ENCODE measurements at regions not wholly inside any gene's neighbourhood (a gene's known extent, or its start where the extent isn't known, plus 50 kb on each side); places are given as distances from the start of the nearest gene placed in this dataset.

- no peak overlapping the region for H3K27ac ChIP-seq
- no peak for ATAC-seq
- TF ChIP-seq CTCF (IDR thresholded peaks at IDR 0.05) (no peak), POLR2A (IDR thresholded peaks at IDR 0.05) (no peak), POLR2AphosphoS5 (IDR thresholded peaks at IDR 0.05) (no peak), EP300 (IDR thresholded peaks at IDR 0.05) (no peak)
- peaks cover 0 to 10% (median 0%) of the 10 kb centered on the region in 3 donors for H3K9me3 ChIP-seq
- peaks cover 0 to 11% (median 6%) of the 10 kb centered on the region in 3 donors for H3K4me1 ChIP-seq
- no peaks in the 10 kb centered on the region for H3K36me3 ChIP-seq
- no peak overlapping the region for H3K4me3 ChIP-seq
- 67 to 73% methylated on average over 2 to 3 of the region's 3 CpGs for WGBS, 2 donors (ENCODE audit: low coverage in 1 of 2)
- no peaks in the 10 kb centered on the region for H3K27me3 ChIP-seq
Observed at GRCh38 chr5:54720341-54720740, 202.8 kb downstream of the SNX18 start.

GRCh38 chr5:54719384-54720283, 202.1 kb downstream of the SNX18 start:
- H3K4me1 ChIP-seq, result peaks cover 0 to 11% (median 6%) of the 10 kb centered on the region in 3 donors

GRCh38 chr5:54718656-54719055, 201.1 kb downstream of the SNX18 start:
- no peaks in the 10 kb centered on the region for H3K36me3 ChIP-seq
- peaks cover 0 to 10% (median 0%) of the 10 kb centered on the region in 3 donors for H3K9me3 ChIP-seq
- no peak for TF ChIP-seq POLR2A (IDR thresholded peaks at IDR 0.05)
- no peak for TF ChIP-seq POLR2AphosphoS5 (IDR thresholded peaks at IDR 0.05)
- peaks cover 0 to 11% (median 6%) of the 10 kb centered on the region in 3 donors for H3K4me1 ChIP-seq
- no peak overlapping the region for H3K27ac ChIP-seq
- H3K4me3 ChIP-seq, result no peak overlapping the region
- no peaks in the 10 kb centered on the region for H3K27me3 ChIP-seq
- peak; percentile 68 for ATAC-seq
- 5 to 14% methylated on average over 2 of the region's 3 CpGs for WGBS, 2 donors (ENCODE audit: low coverage in 1 of 2)

More at GRCh38 chr5:54719384-54720283, 202.1 kb downstream of the SNX18 start:
- peak; percentile 31 for ATAC-seq
- Histone ChIP-seq H3K36me3 (no peaks in the 10 kb centered on the region), H3K27ac (peak overlapping the region in 3 of 4 donors; percentile 26 to 54 (median 35)), H3K27me3 (no peaks in the 10 kb centered on the region), H3K9me3 (peaks cover 0 to 10% (median 0%) of the 10 kb centered on the region in 3 donors), H3K4me3 (no peak overlapping the region)
- WGBS, 2 donors (ENCODE audit: low coverage in 1 of 2), result 0 to 55% methylated on average over 1 to 3 of the region's 7 CpGs
- no peak for TF ChIP-seq POLR2A (IDR thresholded peaks at IDR 0.05)
- TF ChIP-seq EP300 (IDR thresholded peaks at IDR 0.05), result no peak
- TF ChIP-seq POLR2AphosphoS5 (IDR thresholded peaks at IDR 0.05), result no peak
- no peak for TF ChIP-seq CTCF (IDR thresholded peaks at IDR 0.05)

GRCh38 chr5:54717870-54718269, 200.3 kb downstream of the SNX18 start:
- Histone ChIP-seq H3K4me3 (no peak overlapping the region), H3K36me3 (no peaks in the 10 kb centered on the region), H3K27me3 (no peaks in the 10 kb centered on the region), H3K27ac (no peak overlapping the region), H3K9me3 (peaks cover 0 to 10% (median 0%) of the 10 kb centered on the region in 3 donors), H3K4me1 (peaks cover 0 to 11% (median 6%) of the 10 kb centered on the region in 3 donors)
- WGBS, 2 donors (ENCODE audit: low coverage in 1 of 2), result 85 to 98% methylated on average over 5 of the region's 5 CpGs
- TF ChIP-seq POLR2A (IDR thresholded peaks at IDR 0.05), result no peak
- ATAC-seq, result no peak

GRCh38 chr5:54717459-54717858, 199.9 kb downstream of the SNX18 start:
- no peak overlapping the region for H3K27ac ChIP-seq
- WGBS, 2 donors (ENCODE audit: low coverage in 1 of 2), result 93 to 96% methylated on average over 2 of the region's 2 CpGs
- no peak for TF ChIP-seq POLR2AphosphoS5 (IDR thresholded peaks at IDR 0.05)
- TF ChIP-seq CTCF (IDR thresholded peaks at IDR 0.05), result no peak
- TF ChIP-seq EP300 (IDR thresholded peaks at IDR 0.05), result no peak
- TF ChIP-seq POLR2A (IDR thresholded peaks at IDR 0.05), result no peak
- H3K4me3 ChIP-seq, result no peak overlapping the region
- peaks cover 0 to 11% (median 6%) of the 10 kb centered on the region in 3 donors for H3K4me1 ChIP-seq
- no peak for ATAC-seq
- no peaks in the 10 kb centered on the region for H3K36me3 ChIP-seq
- H3K27me3 ChIP-seq, result no peaks in the 10 kb centered on the region
- H3K9me3 ChIP-seq, result peaks cover 0 to 10% (median 0%) of the 10 kb centered on the region in 3 donors
